HG03064 (cell line): ENCODE measurements at regions not wholly inside any gene's neighbourhood (a gene's known extent, or its start where the extent isn't known, plus 50 kb on each side); places are given as distances from the start of the nearest gene placed in this dataset.
"Not testable (repeated sequence)": the region's sequence is repeated elsewhere in the genome, so short reads cannot be mapped to it uniquely, and the experiment has no call there.

Source experiments
- ATAC-seq: cut with Tn5 transposase; IDR thresholded peaks from one replicate; pipeline ENCODE4 v1.9.1; 2021; ENCODE audit warnings: low read depth; ENCODE audit not compliant: unreplicated experiment

GRCh38 chr2:36170805-36171204 is 184.8 kb upstream of the CRIM1 start:
- ATAC-seq, result no peak

DNA sequence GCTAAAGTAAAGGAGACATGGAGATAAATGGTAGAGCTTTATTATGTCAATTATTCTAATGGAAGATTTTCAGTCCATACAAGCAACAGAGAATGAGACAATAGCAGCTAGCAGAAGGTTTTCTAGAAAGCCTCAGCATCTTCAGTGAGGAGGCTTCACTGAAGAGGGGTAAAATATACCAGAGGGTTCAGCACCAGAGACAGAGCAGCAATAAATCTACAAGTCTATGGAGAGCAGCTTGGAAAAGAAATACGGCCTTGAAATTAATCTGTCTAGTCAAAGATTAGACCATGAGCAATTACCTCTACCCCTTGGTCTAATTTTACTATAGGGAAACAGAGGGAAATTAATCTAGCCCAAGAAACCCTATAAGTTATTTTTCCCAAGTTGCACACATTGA is 185.7 kb upstream of the CRIM1 start:
- ATAC-seq, result no peak

DNA sequence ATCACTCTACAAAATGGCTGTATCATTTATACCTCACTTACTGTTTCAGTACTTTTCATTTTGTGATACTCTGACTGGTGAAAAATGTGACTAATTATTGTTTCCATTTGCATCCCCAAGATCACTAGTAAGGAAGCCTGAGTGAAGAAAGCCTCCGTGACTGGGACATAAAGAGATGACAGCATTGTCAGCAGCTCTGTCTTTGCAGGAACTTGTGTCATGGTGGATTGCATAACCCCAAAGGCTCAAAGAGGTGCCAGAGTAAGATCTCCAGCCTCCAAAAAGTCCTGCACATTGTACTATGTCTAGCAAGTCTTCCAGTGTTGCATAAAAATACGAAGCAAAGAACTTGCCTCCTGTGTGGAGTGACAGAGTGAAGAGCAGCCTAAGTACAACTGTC is 187.5 kb upstream of the CRIM1 start:
- no peak for ATAC-seq

DNA sequence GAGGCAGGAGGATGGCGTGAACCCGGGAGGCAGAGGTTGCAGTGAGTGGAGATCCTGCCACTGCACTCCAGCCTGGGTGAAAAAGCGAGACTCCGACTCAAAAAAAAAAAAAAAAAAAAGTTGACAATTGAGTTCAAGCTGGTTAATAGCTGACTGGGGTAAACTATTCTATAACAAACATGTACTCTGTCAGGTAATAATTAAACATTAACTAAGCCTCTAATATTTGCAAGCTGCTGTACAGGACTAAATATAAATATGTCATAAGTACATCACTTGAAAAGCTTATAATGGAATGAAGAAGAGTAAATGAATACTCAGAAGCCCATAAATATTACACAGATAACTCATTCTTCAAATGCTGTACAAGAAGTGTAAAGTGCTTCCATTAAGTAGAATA is 190.4 kb upstream of the CRIM1 start:
- ATAC-seq, result no peak

DNA sequence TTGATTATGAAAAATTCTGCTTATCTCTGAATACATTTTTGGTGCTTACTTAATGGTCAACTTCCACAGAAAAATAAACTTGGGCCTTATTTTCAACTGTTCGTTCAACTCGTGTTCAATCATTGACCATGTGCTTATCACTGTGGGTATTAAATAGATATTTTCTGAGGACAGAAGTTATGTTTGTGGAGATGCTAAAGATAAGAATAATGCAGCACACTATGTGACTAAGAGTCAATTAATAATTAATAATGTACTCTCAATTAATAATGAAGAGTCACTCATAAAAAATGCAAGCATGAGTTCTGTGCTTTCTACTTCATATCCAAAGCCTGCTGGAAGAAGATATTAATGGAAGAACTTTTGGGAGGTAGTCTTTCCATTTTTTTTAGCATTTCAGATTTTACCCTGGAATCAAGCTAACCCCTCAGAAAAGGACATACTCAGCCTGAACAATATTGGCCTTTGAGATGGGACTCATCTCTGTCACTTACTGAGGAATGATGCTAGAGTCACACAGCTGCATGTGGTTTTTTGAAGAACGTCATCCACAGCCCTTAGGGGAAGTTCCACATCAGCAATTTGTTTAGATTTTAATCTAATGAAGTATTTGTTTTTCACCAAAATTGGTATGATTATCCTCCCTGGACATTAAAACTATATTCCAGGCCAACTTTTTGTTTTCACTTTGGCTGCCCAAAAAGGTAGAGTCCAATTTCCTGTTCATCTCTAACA is 191.9 kb upstream of the CRIM1 start:
- ATAC-seq, result no peak

DNA sequence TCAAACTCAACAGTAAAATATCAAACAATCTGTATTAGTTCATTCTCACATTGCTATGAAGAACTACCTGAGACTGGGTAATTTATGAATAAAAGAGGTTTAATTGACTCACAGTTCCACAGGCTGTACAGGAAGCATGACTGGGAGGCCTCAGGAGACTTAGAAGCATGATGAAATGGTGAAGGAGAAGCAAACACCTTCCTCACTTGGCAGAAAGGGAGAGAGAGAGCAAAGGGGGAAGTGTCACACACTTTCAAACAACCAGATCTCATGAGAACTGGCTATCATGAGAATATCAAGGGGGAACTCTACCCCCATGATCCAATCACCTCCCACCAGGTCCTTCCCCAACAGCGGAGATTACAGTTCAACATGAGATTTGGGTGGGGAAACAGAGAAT is 198.5 kb upstream of the CRIM1 start:
- ATAC-seq, result not testable (repeated sequence)

DNA sequence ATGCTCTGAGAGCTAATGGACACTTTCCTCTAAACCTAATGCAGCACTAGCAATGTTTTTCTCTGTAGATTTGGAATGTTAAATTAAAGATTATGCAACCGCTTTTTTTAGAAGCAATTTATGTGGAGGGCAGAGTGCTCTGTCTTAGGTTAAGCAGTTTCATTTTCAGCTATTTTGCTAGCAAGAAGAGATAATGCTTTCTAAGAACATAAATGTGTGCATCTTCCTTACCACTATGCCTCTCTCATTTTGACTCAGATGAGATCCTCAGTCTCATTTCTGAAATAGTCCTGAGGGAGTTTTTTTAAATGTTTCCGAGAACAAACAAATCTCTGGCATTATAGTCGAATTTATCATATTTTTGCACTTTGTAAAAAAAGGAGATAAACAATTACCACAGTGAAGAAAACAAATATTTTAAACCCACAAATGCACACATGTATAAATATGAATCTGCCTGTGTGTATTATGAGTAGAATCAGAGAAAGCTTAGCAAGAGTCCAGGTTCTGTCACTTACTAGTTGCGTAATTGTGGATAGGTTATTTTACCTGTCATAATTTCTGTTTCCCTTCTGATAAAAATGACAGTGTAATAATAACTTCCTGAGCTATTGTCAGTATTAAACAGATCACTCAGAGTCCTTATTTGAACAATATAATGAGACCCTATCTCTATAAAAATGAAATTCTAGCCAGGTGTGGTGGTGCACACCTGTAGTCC is 207.7 kb upstream of the CRIM1 start:
- ATAC-seq, result peak; percentile 74

GRCh38 chr2:36146765-36147164 is 208.8 kb upstream of the CRIM1 start:
- no peak for ATAC-seq

DNA sequence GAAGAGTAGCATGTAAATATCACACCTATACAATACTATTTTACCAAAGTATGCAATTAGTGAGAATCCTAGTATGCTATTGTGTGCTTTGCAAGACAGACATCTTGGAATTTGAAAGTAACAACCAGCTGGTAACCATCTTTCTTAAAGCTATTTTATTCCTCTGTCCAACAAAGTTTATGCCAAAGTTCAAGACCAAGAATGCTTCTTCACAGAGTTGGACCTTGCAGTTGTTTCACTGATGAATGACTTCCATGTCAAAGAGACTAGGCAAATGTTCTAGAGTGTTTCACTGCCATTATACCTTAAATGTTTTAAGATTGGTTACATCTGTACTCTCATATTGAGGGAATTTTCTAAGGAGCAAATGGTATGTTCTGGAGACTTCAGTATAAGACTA is 215.2 kb upstream of the CRIM1 start:
- ATAC-seq, result no peak

DNA sequence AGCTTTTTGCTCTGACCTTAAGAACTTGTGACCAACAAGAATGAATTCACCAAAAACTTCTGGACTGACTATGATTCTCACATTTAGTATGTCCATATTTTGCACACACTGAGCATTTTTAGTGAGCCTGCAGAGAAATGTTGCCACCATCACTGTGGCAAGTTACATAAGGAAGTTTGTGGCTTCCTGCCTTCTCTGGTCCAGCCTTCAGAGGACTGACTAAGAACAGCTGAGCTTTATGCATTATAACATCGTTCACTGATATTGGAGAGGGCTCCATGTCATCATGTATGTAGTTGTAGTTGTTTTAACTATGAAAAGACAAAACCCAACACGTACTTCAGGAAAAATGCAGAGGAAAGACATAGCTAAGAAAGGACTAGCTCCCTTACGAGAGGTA is 218.0 kb upstream of the CRIM1 start:
- no peak for ATAC-seq

DNA sequence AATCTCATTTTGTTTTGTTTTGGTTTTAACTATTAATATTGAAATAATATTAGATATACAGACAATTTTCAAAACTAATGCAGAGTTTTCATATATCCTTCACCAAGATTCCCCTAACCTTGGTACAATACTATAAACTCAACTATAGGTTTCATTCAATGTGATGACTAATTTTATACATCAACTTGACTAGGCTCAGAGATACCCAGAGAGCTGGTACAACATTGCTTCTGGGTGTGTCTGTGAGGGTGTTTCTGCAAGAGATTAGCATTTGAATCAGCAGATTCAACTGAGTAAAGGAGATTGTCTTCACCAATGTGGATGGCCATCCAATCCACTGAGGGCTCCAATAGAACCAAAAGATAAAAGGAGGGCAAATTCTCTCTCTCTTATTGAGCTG is 221.3 kb upstream of the CRIM1 start:
- ATAC-seq, result no peak

DNA sequence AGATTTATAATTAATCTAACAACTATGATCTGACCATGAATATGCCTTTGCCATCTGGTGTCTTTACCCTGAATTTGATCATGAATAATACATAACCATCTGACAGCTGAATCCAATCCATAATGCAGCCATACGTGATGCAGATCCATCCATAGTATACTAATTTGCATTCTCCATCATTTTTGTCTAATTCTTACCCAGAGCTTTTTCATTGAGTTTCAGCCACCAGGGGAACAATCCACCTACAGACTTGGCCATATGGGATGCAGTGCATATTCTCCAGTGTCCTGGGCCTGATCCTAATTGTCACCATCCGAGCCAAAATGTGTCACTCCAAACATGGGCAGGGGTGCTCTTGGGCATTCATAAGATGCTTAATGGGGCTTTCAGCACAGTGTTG is 227.2 kb upstream of the CRIM1 start:
- no peak for ATAC-seq

GRCh38 chr2:36125702-36126101 is 229.9 kb upstream of the CRIM1 start:
- no peak for ATAC-seq

GRCh38 chr2:36123995-36124394 is 231.6 kb upstream of the CRIM1 start:
- ATAC-seq, result no peak

GRCh38 chr2:36097022-36097421 is 258.6 kb upstream of the CRIM1 start:
- no peak for ATAC-seq

- ATAC-seq, result not testable (repeated sequence)
Observed at GRCh38 chr2:36091844-36092741, 263.5 kb upstream of the CRIM1 start.

GRCh38 chr2:36088716-36089328 is 266.8 kb upstream of the CRIM1 start:
- ATAC-seq, result no peak

DNA sequence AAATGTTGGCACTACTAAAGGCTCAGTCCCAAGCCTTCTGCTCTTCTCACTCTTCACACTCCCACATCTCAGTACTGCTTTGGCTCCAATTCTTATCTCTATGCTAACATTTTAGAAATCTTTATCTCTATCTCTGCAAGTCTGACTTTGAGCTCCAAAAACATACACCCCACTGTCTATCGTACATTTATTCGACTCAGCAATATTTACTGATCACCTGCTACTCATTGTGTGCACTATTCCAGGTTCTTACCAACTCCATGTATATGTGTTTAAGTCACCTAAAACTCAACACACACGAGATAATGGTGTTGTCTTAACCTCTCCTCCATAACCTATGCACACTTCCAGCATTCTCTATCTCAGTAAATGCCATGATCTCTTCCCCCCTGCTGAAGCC is 268.2 kb upstream of the CRIM1 start:
- no peak for ATAC-seq

GRCh38 chr2:36079793-36080192 is 275.8 kb upstream of the CRIM1 start:
- no peak for ATAC-seq

DNA sequence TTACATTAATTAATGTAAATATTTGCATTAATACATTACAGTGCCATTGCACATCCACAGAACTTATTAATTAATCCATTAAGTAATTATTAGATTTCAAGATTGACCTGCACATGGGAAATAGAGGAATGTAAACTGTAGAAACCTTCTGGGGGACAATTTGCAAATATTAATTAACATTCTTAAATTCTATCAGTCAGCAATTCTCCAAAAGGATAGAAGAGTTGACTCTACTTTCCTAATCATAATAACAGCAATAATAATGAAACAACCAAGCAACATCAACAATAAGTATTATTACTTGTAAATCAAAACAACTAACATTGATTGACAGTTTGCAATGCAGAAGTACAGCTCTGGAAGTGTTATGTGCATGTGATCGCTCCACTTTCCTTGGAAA is 281.6 kb upstream of the CRIM1 start:
- no peak for ATAC-seq

- no peak for ATAC-seq
Observed at GRCh38 chr2:36071698-36072097, 283.9 kb upstream of the CRIM1 start.
